GM19351 (cell line): ENCODE measurements at regions not wholly inside any gene's neighbourhood (a gene's known extent, or its start where the extent isn't known, plus 50 kb on each side); places are given as distances from the start of the nearest gene placed in this dataset.

Experiments
- ATAC-seq: cut with Tn5 transposase; IDR thresholded peaks from one replicate; pipeline ENCODE4 v1.9.1; 2021; ENCODE audit warnings: mild to moderate bottlenecking, moderate library complexity; ENCODE audit not compliant: unreplicated experiment

GRCh38 chr6:164842085-164842484, 467.3 kb downstream of the C6orf118 start:
- no peak for ATAC-seq

GRCh38 chr6:164838068-164838615, 471.3 kb downstream of the C6orf118 start:
- no peak for ATAC-seq

GRCh38 chr6:164836486-164836885, 472.9 kb downstream of the C6orf118 start:
- no peak for ATAC-seq

GRCh38 chr6:164832410-164832809, 477.0 kb downstream of the C6orf118 start:
- ATAC-seq, result no peak

- no peak for ATAC-seq
Observed at GRCh38 chr6:164827537-164827936, 481.9 kb downstream of the C6orf118 start.

GRCh38 chr6:164826831-164827468, 482.5 kb downstream of the C6orf118 start:
- ATAC-seq, result no peak

- no peak for ATAC-seq
Observed at GRCh38 chr6:164825386-164825785, 484.0 kb downstream of the C6orf118 start.

GRCh38 chr6:164817662-164818061, 491.7 kb downstream of the C6orf118 start:
- ATAC-seq, result no peak

- no peak for ATAC-seq
Observed at GRCh38 chr6:164812706-164813105, 496.7 kb downstream of the C6orf118 start.

GRCh38 chr6:164807125-164807524, 502.3 kb downstream of the C6orf118 start:
- no peak for ATAC-seq

- no peak for ATAC-seq
Observed at GRCh38 chr6:164795056-164795815, 514.2 kb downstream of the C6orf118 start.

- no peak for ATAC-seq
Observed at GRCh38 chr6:164792666-164793065, 516.7 kb downstream of the C6orf118 start.

- no peak for ATAC-seq
Observed at GRCh38 chr6:164791498-164791897, 517.9 kb downstream of the C6orf118 start.

- ATAC-seq, result no peak
Observed at GRCh38 chr6:164763788-164764187, 545.6 kb downstream of the C6orf118 start.

GRCh38 chr6:164757451-164757850, 552.0 kb downstream of the C6orf118 start:
- ATAC-seq, result no peak

GRCh38 chr6:164756723-164757122, 552.7 kb downstream of the C6orf118 start:
- no peak for ATAC-seq

GRCh38 chr6:164756142-164756541, 553.3 kb downstream of the C6orf118 start:
- ATAC-seq, result no peak

- no peak for ATAC-seq
Observed at GRCh38 chr6:164753517-164753916, 555.9 kb downstream of the C6orf118 start.

GRCh38 chr6:164751395-164751794, 558.0 kb downstream of the C6orf118 start:
- no peak for ATAC-seq

GRCh38 chr6:164750128-164750527, 559.3 kb downstream of the C6orf118 start:
- no peak for ATAC-seq

GRCh38 chr6:164749221-164750064, 560.0 kb downstream of the C6orf118 start:
- ATAC-seq, result no peak
